Effector memory CD4-positive, alpha-beta T cell (primary cell): ENCODE measurements at regions not wholly inside any gene's neighbourhood (a gene's known extent, or its start where the extent isn't known, plus 50 kb on each side); places are given as distances from the start of the nearest gene placed in this dataset.
"Not testable (repeated sequence)": the region's sequence is repeated elsewhere in the genome, so short reads cannot be mapped to it uniquely, and the experiment has no call there.

Experiments used
- DNase-seq, 3 donors: peaks; one replicate each; pipeline ENCODE4 v3.0.0-alpha.2; 2020
- H3K27ac ChIP-seq: 2 replicates; pipeline ENCODE4 v1.7.0; 2013; ENCODE audit warnings: mild to moderate bottlenecking, low read length, moderate library complexity; ENCODE audit not compliant: insufficient read depth, poor library complexity, severe bottlenecking
- H3K27me3 ChIP-seq: replicated peaks from 2 replicates; pipeline ENCODE4 v1.7.0; 2013; ENCODE audit warnings: mild to moderate bottlenecking, low read length; ENCODE audit not compliant: insufficient read depth, control insufficient read depth, poor library complexity, severe bottlenecking
- H3K36me3 ChIP-seq: 2 replicates; pipeline ENCODE4 v1.7.0; 2013; ENCODE audit warnings: mild to moderate bottlenecking, low read length, moderate library complexity; ENCODE audit not compliant: control insufficient read depth, insufficient read depth
- H3K4me1 ChIP-seq: 2 replicates; pipeline ENCODE4 v1.7.0; 2013; ENCODE audit warnings: low read length, mild to moderate bottlenecking; ENCODE audit not compliant: control insufficient read depth, insufficient read depth, poor library complexity, severe bottlenecking
- H3K4me3 ChIP-seq: 2 replicates; pipeline ENCODE4 v1.7.0; 2013; ENCODE audit warnings: low read length, low read depth, mild to moderate bottlenecking; ENCODE audit not compliant: insufficient read depth, poor library complexity, severe bottlenecking
- H3K9me3 ChIP-seq: 2 replicates; pipeline ENCODE4 v1.7.0; 2013; ENCODE audit warnings: mild to moderate bottlenecking, low read length, moderate library complexity; ENCODE audit not compliant: control insufficient read depth

- not testable (repeated sequence) for DNase-seq, H3K27me3 ChIP-seq, H3K36me3 ChIP-seq, H3K9me3 ChIP-seq, H3K4me1 ChIP-seq, H3K4me3 ChIP-seq, H3K27ac ChIP-seq
Measured at GRCh38 chr2:87621139-87621538, 126.7 kb upstream of the PLGLB2 start.

- not testable (repeated sequence) for H3K27ac ChIP-seq
Measured at GRCh38 chr2:87622720-87623119, 125.2 kb upstream of the PLGLB2 start.

GRCh38 chr2:87629491-87630458 is 118.1 kb upstream of the PLGLB2 start:
- not testable (repeated sequence) for DNase-seq, H3K4me3 ChIP-seq, H3K27ac ChIP-seq, H3K36me3 ChIP-seq, H3K4me1 ChIP-seq, H3K9me3 ChIP-seq, H3K27me3 ChIP-seq

More at GRCh38 chr2:87622720-87623119, 125.2 kb upstream of the PLGLB2 start:
- not testable (repeated sequence) for H3K4me3 ChIP-seq, H3K9me3 ChIP-seq, H3K27me3 ChIP-seq, H3K36me3 ChIP-seq, DNase-seq, H3K4me1 ChIP-seq

- H3K27me3 ChIP-seq, H3K36me3 ChIP-seq, H3K4me3 ChIP-seq, H3K9me3 ChIP-seq, H3K4me1 ChIP-seq, DNase-seq, H3K27ac ChIP-seq: not testable (repeated sequence)
Measured at GRCh38 chr2:87630892-87631291, 117.0 kb upstream of the PLGLB2 start.

- not testable (repeated sequence) for H3K27me3 ChIP-seq, H3K4me3 ChIP-seq, DNase-seq, H3K4me1 ChIP-seq, H3K36me3 ChIP-seq, H3K9me3 ChIP-seq, H3K27ac ChIP-seq
Measured at GRCh38 chr2:87631402-87631801, 116.5 kb upstream of the PLGLB2 start.

- not testable (repeated sequence) for H3K4me3 ChIP-seq
Measured at GRCh38 chr2:87633287-87633963, 114.5 kb upstream of the PLGLB2 start.

GRCh38 chr2:87634106-87634505 is 113.8 kb upstream of the PLGLB2 start:
- H3K4me3 ChIP-seq, DNase-seq, H3K36me3 ChIP-seq, H3K27ac ChIP-seq, H3K9me3 ChIP-seq, H3K4me1 ChIP-seq, H3K27me3 ChIP-seq: not testable (repeated sequence)

More at GRCh38 chr2:87633287-87633963, 114.5 kb upstream of the PLGLB2 start:
- H3K36me3 ChIP-seq, H3K9me3 ChIP-seq, H3K27ac ChIP-seq, DNase-seq, H3K27me3 ChIP-seq, H3K4me1 ChIP-seq: not testable (repeated sequence)

GRCh38 chr2:87634971-87635650 is 112.8 kb upstream of the PLGLB2 start:
- not testable (repeated sequence) for H3K4me1 ChIP-seq, H3K36me3 ChIP-seq, H3K9me3 ChIP-seq, H3K4me3 ChIP-seq, H3K27ac ChIP-seq, H3K27me3 ChIP-seq, DNase-seq

- H3K27ac ChIP-seq, H3K4me1 ChIP-seq, H3K4me3 ChIP-seq, H3K36me3 ChIP-seq, H3K27me3 ChIP-seq, DNase-seq, H3K9me3 ChIP-seq: not testable (repeated sequence)
Measured at GRCh38 chr2:87636246-87636645, 111.6 kb upstream of the PLGLB2 start.

GRCh38 chr2:87636735-87637134 is 111.2 kb upstream of the PLGLB2 start:
- not testable (repeated sequence) for H3K4me3 ChIP-seq

More at GRCh38 chr2:87636735-87637134, 111.2 kb upstream of the PLGLB2 start:
- H3K27ac ChIP-seq, H3K4me1 ChIP-seq, H3K9me3 ChIP-seq, DNase-seq, H3K36me3 ChIP-seq, H3K27me3 ChIP-seq: not testable (repeated sequence)
